Liver (tissue), 3 donors: ENCODE measurements at regions not wholly inside any gene's neighbourhood (a gene's known extent, or its start where the extent isn't known, plus 50 kb on each side); places are given as distances from the start of the nearest gene placed in this dataset.

Source experiments
- EGR1 ChIP-seq, 2 donors: IDR thresholded peaks; 2 replicates each; pipeline ENCODE4 v1.6.1; 2016 to 2018; ENCODE audit warnings: antibody characterized with exemption in 2 of 2, low read depth in 2 of 2
- FOXA2 ChIP-seq: IDR thresholded peaks from 2 replicates; pipeline ENCODE4 v1.6.1; 2016; ENCODE audit warnings: antibody characterized with exemption
- GABPA ChIP-seq, 2 donors: IDR thresholded peaks in 1 of 2; conservative IDR thresholded peaks in 1 of 2; 2 replicates each; pipeline ENCODE4 v1.6.1; 2016; ENCODE audit warnings: antibody characterized with exemption in 2 of 2, mild to moderate bottlenecking in 1 of 2, moderate library complexity in 1 of 2
- HNF4A ChIP-seq, 2 donors: conservative IDR thresholded peaks; 2 replicates each; pipeline ENCODE4 v1.6.1; 2016; ENCODE audit warnings: antibody characterized with exemption in 2 of 2, mild to moderate bottlenecking in 2 of 2
- JUND ChIP-seq, 2 donors: IDR thresholded peaks; 2 replicates each; pipeline ENCODE4 v1.6.1; 2016; ENCODE audit warnings: antibody characterized with exemption in 2 of 2
- RAD21 ChIP-seq, 2 donors: IDR thresholded peaks; 2 replicates each; pipeline ENCODE4 v1.6.1; 2016; ENCODE audit warnings: antibody characterized with exemption in 2 of 2, mild to moderate bottlenecking in 2 of 2
- SP1 ChIP-seq: IDR thresholded peaks from 2 replicates; pipeline ENCODE4 v1.6.1; 2018; ENCODE audit warnings: antibody characterized with exemption, mild to moderate bottlenecking
- TAF1 ChIP-seq: conservative IDR thresholded peaks from 2 replicates; pipeline ENCODE4 v1.6.1; 2016; ENCODE audit warnings: antibody characterized with exemption, mild to moderate bottlenecking
- YY1 ChIP-seq: IDR thresholded peaks from 2 replicates; pipeline ENCODE4 v1.6.1; 2016; ENCODE audit warnings: antibody characterized with exemption, mild to moderate bottlenecking
- TF ChIP-seq, protein P1 (sequence below): IDR thresholded peaks from 2 replicates; pipeline ENCODE4 v1.6.1; 2016; ENCODE audit warnings: antibody characterized with exemption
- TF ChIP-seq, protein P2 (sequence below): fragments of 150-350 bp; IDR thresholded peaks from 2 replicates; pipeline ENCODE4 v1.5.1; 2017; ENCODE audit warnings: improper control_type of control experiment, low read depth, low read length; ENCODE audit not compliant: missing input control
- TF ChIP-seq, protein P3 (sequence below): IDR thresholded peaks from 2 replicates; pipeline ENCODE4 v1.6.1; 2016; ENCODE audit warnings: antibody characterized with exemption
- TF ChIP-seq, protein P4 (sequence below): IDR thresholded peaks from 2 replicates; pipeline ENCODE4 v1.6.1; 2016; ENCODE audit warnings: antibody characterized with exemption, mild to moderate bottlenecking
- donor health status: healthy.
- donor health status: healthy.

DNA sequence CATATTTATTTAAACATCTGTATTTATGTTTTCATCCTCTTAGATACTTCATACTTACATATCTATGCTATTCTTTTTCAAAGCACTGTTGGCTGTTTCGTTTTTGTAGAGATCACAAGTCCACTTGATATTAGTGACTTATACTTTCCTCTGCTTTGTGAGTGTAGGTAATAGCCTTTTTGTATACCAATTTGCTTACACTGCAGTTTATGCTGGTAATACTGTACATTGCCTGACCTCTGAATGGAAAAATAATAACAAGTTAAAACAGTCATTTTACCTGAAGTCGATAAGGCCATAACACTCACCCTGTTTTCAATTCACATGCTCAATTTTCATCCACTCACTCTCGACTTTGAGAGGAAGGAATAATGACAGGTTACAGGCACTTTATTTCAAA is 89.9 kb upstream of the NANOGP8 start:
- TF ChIP-seq, protein P1, sequence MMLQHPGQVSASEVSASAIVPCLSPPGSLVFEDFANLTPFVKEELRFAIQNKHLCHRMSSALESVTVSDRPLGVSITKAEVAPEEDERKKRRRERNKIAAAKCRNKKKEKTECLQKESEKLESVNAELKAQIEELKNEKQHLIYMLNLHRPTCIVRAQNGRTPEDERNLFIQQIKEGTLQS = no peak
- TF ChIP-seq, protein P2, sequence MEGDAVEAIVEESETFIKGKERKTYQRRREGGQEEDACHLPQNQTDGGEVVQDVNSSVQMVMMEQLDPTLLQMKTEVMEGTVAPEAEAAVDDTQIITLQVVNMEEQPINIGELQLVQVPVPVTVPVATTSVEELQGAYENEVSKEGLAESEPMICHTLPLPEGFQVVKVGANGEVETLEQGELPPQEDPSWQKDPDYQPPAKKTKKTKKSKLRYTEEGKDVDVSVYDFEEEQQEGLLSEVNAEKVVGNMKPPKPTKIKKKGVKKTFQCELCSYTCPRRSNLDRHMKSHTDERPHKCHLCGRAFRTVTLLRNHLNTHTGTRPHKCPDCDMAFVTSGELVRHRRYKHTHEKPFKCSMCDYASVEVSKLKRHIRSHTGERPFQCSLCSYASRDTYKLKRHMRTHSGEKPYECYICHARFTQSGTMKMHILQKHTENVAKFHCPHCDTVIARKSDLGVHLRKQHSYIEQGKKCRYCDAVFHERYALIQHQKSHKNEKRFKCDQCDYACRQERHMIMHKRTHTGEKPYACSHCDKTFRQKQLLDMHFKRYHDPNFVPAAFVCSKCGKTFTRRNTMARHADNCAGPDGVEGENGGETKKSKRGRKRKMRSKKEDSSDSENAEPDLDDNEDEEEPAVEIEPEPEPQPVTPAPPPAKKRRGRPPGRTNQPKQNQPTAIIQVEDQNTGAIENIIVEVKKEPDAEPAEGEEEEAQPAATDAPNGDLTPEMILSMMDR = no peak
- TF ChIP-seq, protein P3, sequence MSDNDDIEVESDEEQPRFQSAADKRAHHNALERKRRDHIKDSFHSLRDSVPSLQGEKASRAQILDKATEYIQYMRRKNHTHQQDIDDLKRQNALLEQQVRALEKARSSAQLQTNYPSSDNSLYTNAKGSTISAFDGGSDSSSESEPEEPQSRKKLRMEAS = no peak
- TF ChIP-seq, protein P4, sequence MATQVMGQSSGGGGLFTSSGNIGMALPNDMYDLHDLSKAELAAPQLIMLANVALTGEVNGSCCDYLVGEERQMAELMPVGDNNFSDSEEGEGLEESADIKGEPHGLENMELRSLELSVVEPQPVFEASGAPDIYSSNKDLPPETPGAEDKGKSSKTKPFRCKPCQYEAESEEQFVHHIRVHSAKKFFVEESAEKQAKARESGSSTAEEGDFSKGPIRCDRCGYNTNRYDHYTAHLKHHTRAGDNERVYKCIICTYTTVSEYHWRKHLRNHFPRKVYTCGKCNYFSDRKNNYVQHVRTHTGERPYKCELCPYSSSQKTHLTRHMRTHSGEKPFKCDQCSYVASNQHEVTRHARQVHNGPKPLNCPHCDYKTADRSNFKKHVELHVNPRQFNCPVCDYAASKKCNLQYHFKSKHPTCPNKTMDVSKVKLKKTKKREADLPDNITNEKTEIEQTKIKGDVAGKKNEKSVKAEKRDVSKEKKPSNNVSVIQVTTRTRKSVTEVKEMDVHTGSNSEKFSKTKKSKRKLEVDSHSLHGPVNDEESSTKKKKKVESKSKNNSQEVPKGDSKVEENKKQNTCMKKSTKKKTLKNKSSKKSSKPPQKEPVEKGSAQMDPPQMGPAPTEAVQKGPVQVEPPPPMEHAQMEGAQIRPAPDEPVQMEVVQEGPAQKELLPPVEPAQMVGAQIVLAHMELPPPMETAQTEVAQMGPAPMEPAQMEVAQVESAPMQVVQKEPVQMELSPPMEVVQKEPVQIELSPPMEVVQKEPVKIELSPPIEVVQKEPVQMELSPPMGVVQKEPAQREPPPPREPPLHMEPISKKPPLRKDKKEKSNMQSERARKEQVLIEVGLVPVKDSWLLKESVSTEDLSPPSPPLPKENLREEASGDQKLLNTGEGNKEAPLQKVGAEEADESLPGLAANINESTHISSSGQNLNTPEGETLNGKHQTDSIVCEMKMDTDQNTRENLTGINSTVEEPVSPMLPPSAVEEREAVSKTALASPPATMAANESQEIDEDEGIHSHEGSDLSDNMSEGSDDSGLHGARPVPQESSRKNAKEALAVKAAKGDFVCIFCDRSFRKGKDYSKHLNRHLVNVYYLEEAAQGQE = no peak
- no peak for TF ChIP-seq SP1
- no peak for TF ChIP-seq JUND (IDR thresholded peaks at IDR 0.05)
- TF ChIP-seq RAD21 (IDR thresholded peaks at IDR 0.05) = no peak
- no peak for TF ChIP-seq HNF4A (conservative IDR thresholded peaks at IDR 0.05)
- no peak for TF ChIP-seq GABPA (IDR thresholded peaks at IDR 0.05 in 1 of 2, conservative IDR thresholded peaks at IDR 0.05 in 1 of 2)
- TF ChIP-seq YY1 = no peak
- no peak for TF ChIP-seq FOXA2
- no peak for TF ChIP-seq TAF1
- TF ChIP-seq EGR1 (IDR thresholded peaks at IDR 0.05; ENCODE audit: low read depth in 2 of 2) = no peak
